ENCODE measurements at regions not wholly inside any gene's neighbourhood (a gene's known extent, or its start where the extent isn't known, plus 50 kb on each side); places are given as distances from the start of the nearest gene placed in this dataset.

DNA sequence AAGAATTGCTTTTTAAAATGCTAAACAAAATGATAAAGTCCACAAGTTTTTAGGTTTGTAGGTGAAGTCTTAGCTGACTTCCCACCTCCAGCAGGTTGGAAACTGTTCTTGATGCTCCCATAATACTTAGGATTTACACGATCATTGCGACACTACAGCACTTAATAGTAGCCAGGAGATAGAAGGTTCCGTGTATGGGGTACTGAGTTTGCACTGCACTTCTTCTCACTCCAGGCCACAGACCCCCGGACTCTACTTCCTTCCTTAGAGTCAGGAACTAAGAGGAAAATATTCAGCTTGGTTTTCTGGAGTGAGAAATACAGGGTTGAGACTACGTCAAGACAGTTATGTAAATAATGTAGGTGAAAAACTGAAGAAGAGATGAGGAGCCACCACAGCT is 56.1 kb upstream of the SGK1 start:
- no peak overlapping the region for H3K4me2 ChIP-seq
- CTCF ChIA-PET, result no interaction called here

DNA sequence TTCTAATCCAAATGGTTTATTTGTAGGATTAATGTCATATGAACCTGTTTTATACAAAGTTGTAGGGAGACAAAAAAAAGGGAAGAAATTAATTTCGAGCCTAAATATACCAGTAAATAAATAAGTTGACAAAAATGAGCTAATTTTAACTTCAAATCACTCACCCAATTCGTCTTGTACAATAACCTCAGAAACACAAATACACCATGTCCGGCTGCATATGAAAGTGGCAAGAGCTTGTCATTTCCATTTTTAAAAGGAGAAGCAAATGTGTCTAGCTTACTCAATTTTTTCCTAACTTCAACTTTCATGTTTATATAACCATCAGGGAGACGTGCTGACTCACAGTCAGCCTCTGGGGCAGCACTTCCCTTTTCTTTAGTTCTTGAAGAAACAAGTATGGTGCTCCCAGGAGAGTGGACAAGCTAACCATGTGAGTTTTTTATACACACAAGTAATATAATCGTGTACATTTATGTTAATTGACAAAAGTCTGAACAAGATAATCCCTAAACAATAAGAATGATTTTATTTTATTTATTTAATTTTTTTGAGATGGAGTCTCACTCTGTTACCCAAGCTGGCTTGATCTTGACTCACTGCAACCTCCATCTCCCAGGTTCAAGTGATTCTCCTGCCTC is 55.5 kb upstream of the SGK1 start:
- peak overlapping the region; percentile 37 for H3K4me2 ChIP-seq
- no peaks in the 10 kb centered on the region for H3K79me2 ChIP-seq (ENCODE audit: low read depth)
- peak in 1 of 2 experiments; percentile 39 for DNase-seq
- peaks cover 14% of the 10 kb centered on the region for H3K4me1 ChIP-seq (replicated peaks; ENCODE audit: insufficient read depth)
- H3K9me3 ChIP-seq (ENCODE audit: insufficient read depth, low read depth), result no peaks in the 10 kb centered on the region
- H3K27ac ChIP-seq, result peak overlapping the region; percentile 14
- intact Hi-C loops (cut with micrococcal nuclease; ENCODE audit: unreplicated experiment), result loop anchor here (10.0 kb wide), 1 partner anchor 161 kb away; no protein-coding TSS in a partner anchor
- H3K9me2 ChIP-seq (ENCODE audit: insufficient read depth), result no peaks in the 10 kb centered on the region; the same call in 1 of the 2 replicates
- no peaks in the 10 kb centered on the region for H3K36me3 ChIP-seq (ENCODE audit: low read depth)
- H3K27me3 ChIP-seq (ENCODE audit: insufficient read depth, low read depth), result no peaks in the 10 kb centered on the region
- H4K20me1 ChIP-seq (ENCODE audit: insufficient read depth), result no peaks in the 10 kb centered on the region
- ChIA-PET POLR2A (ENCODE audit: unreplicated experiment) (no interaction called here), CTCF (interaction anchor here (0.5 kb wide), 1 partner anchor 39 kb away, joined by 3 read pairs; no protein-coding TSS in a partner anchor)
- no TSS peak for BruUV-seq (replicated peaks)
- H3K4me3 ChIP-seq, result no peak overlapping the region
- H3F3A ChIP-seq (ENCODE audit: insufficient read depth, low read depth), result no peaks in the 10 kb centered on the region; the same call in 1 of the 2 replicates
- peak overlapping the region; percentile 48 for H2AFZ ChIP-seq
- no peak for TF ChIP-seq EZH2 (IDR thresholded peaks at IDR 0.05; ENCODE audit: low read depth)
- TF ChIP-seq, protein P1, sequence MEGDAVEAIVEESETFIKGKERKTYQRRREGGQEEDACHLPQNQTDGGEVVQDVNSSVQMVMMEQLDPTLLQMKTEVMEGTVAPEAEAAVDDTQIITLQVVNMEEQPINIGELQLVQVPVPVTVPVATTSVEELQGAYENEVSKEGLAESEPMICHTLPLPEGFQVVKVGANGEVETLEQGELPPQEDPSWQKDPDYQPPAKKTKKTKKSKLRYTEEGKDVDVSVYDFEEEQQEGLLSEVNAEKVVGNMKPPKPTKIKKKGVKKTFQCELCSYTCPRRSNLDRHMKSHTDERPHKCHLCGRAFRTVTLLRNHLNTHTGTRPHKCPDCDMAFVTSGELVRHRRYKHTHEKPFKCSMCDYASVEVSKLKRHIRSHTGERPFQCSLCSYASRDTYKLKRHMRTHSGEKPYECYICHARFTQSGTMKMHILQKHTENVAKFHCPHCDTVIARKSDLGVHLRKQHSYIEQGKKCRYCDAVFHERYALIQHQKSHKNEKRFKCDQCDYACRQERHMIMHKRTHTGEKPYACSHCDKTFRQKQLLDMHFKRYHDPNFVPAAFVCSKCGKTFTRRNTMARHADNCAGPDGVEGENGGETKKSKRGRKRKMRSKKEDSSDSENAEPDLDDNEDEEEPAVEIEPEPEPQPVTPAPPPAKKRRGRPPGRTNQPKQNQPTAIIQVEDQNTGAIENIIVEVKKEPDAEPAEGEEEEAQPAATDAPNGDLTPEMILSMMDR (conservative IDR thresholded peaks at IDR 0.05), result no peak

More for the DNA sequence above, 56.1 kb upstream of the SGK1 start:
- peaks cover 20% of the 10 kb centered on the region for H3K4me1 ChIP-seq (replicated peaks; ENCODE audit: insufficient read depth)
- no TSS peak for BruUV-seq (replicated peaks)
- H3F3A ChIP-seq (ENCODE audit: insufficient read depth, low read depth), result peaks cover 5% of the 10 kb centered on the region
- H3K27ac ChIP-seq, result no peak overlapping the region
- H3K79me2 ChIP-seq (ENCODE audit: low read depth), result no peaks in the 10 kb centered on the region
- TF ChIP-seq EZH2 (IDR thresholded peaks at IDR 0.05; ENCODE audit: low read depth), result no peak
- TF ChIP-seq, protein P1 (conservative IDR thresholded peaks at IDR 0.05), result no peak
- H4K20me1 ChIP-seq (ENCODE audit: insufficient read depth), result no peaks in the 10 kb centered on the region
- no peaks in the 10 kb centered on the region for H3K36me3 ChIP-seq (ENCODE audit: low read depth)
- intact Hi-C loops (cut with micrococcal nuclease; ENCODE audit: unreplicated experiment), result loop anchor here (10.0 kb wide), 1 partner anchor 161 kb away; no protein-coding TSS in a partner anchor
- POLR2A ChIA-PET (ENCODE audit: unreplicated experiment), result no interaction called here
- H3K4me3 ChIP-seq, result no peak overlapping the region
- no peaks in the 10 kb centered on the region for H3K27me3 ChIP-seq (ENCODE audit: insufficient read depth, low read depth)
- H2AFZ ChIP-seq, result no peak overlapping the region; the same call in 1 of the 2 replicates
- no peaks in the 10 kb centered on the region; the same call in 1 of the 2 replicates for H3K9me2 ChIP-seq (ENCODE audit: insufficient read depth)
- no peak for DNase-seq
- H3K9me3 ChIP-seq (ENCODE audit: insufficient read depth, low read depth), result no peaks in the 10 kb centered on the region

DNA sequence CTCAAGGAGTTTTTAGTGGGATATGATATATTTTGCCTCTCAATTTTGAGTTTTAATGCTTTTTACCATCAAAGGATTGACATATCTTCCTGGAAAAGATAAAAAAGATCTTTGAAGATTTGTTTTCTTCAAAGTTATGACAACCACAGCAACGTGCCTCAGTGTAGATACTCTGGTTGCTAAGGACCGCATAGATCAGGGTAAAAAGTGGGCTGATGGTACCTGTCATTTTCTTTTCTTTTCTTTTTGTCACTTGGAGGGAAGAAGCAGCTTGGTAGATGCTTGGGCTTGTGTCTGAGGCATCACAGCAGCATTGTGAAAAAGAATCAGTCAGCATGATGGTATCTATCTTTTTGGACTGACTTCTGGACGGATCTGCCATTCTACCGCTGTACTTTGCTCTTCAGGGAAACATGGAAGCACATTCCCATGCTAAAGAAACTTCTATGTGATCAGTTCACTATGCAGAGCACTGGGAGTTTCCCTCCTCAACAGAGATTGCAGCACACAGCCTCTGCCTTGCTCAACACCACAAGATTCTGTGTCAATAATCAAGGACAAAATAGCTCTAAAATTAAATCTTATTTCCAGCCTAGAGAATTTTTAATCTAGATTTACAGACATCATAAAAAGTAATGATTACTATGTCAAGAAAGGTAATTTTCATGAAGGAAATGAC is 54.8 kb upstream of the SGK1 start:
- no peak for TF ChIP-seq EZH2 (IDR thresholded peaks at IDR 0.05; ENCODE audit: low read depth)
- TF ChIP-seq, protein P1 (conservative IDR thresholded peaks at IDR 0.05), result no peak
- H3F3A ChIP-seq (ENCODE audit: insufficient read depth, low read depth), result no peaks in the 10 kb centered on the region; the same call in 1 of the 2 replicates
- intact Hi-C loops (cut with micrococcal nuclease; ENCODE audit: unreplicated experiment), result loop anchor here (10.0 kb wide), 1 partner anchor 162 kb away; no protein-coding TSS in a partner anchor
- H3K9me3 ChIP-seq (ENCODE audit: insufficient read depth, low read depth), result no peaks in the 10 kb centered on the region
- no peak overlapping the region for H3K4me3 ChIP-seq
- H3K27me3 ChIP-seq (ENCODE audit: insufficient read depth, low read depth), result no peaks in the 10 kb centered on the region
- peak overlapping the region; percentile 37; the same call in 1 of the 2 replicates for H3K4me2 ChIP-seq
- H3K9me2 ChIP-seq (ENCODE audit: insufficient read depth), result no peaks in the 10 kb centered on the region; the same call in 1 of the 2 replicates
- H2AFZ ChIP-seq, result no peak overlapping the region; the same call in 1 of the 2 replicates
- H3K4me1 ChIP-seq (replicated peaks; ENCODE audit: insufficient read depth), result peaks cover 13% of the 10 kb centered on the region
- DNase-seq, result peak in 1 of 2 experiments; percentile 15
- ChIA-PET CTCF (interaction anchor here (0.5 kb wide), 1 partner anchor 39 kb away, joined by 3 read pairs; no protein-coding TSS in a partner anchor), POLR2A (ENCODE audit: unreplicated experiment) (no interaction called here)
- H4K20me1 ChIP-seq (ENCODE audit: insufficient read depth), result no peaks in the 10 kb centered on the region
- peak overlapping the region; percentile 14; the same call in 1 of the 2 replicates for H3K27ac ChIP-seq
- no peaks in the 10 kb centered on the region for H3K79me2 ChIP-seq (ENCODE audit: low read depth)
- no TSS peak for BruUV-seq (replicated peaks)
- no peaks in the 10 kb centered on the region for H3K36me3 ChIP-seq (ENCODE audit: low read depth)
